ENCODE measurements at regions not wholly inside any gene's neighbourhood (a gene's known extent, or its start where the extent isn't known, plus 50 kb on each side); places are given as distances from the start of the nearest gene placed in this dataset.

DNA sequence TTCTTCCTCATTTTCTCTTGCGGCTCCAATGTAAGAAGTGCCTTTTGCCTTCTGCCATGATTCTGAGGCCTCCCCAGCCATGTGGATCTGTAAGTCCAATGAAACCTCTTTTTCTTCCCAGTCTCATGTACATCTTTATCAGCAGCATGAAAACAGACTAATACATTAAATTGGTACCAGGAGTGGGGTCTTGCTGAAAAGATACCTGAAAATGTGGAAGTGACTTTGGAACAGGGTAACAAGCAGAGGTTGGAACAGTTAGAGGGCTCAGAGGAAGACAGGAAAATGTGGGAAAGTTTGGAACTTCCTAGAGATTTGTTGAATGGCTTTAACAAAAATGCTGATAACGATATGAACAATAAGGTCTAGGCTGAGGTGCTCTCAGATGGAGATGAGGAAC is 316.7 kb upstream of the HS3ST5 start:
- no peaks in the 10 kb centered on the region; the same call in 1 of the 2 replicates for H3K9me3 ChIP-seq
- H3K36me3 ChIP-seq = no peaks in the 10 kb centered on the region

DNA sequence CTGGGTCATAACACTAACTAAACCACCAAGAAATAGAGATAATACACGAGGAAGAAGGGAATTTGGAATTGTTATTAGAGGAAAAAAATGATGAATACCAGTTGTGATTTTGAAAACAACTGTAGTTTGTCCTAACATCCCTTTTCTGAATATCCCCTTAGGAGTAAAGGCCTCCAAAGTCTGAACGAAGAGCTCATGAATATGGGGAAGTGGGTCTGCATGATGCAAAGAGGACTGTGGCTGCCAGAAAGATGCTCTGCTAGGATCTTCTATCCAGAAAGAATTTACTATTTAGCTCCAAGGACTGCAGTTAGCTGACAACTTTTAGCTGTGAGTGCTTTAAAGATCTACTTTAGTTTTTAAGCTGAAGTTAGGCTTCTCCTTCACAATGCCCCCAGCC is 308.8 kb upstream of the HS3ST5 start:
- Histone ChIP-seq H3K27me3 (no peaks in the 10 kb centered on the region), H3K4me1 (0 out of 2 replicates have a peak, but pooled peaks cover 4% of the 10 kb centered on the region), H3K9me3 (no peaks in the 10 kb centered on the region), H3K4me3 (ENCODE audit: low read depth, low read length) (no peak overlapping the region), H3K36me3 (no peaks in the 10 kb centered on the region)
- TF ChIP-seq, protein P1, sequence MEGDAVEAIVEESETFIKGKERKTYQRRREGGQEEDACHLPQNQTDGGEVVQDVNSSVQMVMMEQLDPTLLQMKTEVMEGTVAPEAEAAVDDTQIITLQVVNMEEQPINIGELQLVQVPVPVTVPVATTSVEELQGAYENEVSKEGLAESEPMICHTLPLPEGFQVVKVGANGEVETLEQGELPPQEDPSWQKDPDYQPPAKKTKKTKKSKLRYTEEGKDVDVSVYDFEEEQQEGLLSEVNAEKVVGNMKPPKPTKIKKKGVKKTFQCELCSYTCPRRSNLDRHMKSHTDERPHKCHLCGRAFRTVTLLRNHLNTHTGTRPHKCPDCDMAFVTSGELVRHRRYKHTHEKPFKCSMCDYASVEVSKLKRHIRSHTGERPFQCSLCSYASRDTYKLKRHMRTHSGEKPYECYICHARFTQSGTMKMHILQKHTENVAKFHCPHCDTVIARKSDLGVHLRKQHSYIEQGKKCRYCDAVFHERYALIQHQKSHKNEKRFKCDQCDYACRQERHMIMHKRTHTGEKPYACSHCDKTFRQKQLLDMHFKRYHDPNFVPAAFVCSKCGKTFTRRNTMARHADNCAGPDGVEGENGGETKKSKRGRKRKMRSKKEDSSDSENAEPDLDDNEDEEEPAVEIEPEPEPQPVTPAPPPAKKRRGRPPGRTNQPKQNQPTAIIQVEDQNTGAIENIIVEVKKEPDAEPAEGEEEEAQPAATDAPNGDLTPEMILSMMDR (IDR thresholded peaks at IDR 0.05; ENCODE audit: low read depth, low read length) = no peak
- DNase-seq = no peak

More for the DNA sequence above, 316.7 kb upstream of the HS3ST5 start:
- H3K27me3 ChIP-seq = no peaks in the 10 kb centered on the region
- no peak overlapping the region for H3K4me3 ChIP-seq (ENCODE audit: low read depth, low read length)
- no peak for DNase-seq
- H3K4me1 ChIP-seq = no peaks in the 10 kb centered on the region
- TF ChIP-seq, protein P1 (IDR thresholded peaks at IDR 0.05; ENCODE audit: low read depth, low read length) = no peak

DNA sequence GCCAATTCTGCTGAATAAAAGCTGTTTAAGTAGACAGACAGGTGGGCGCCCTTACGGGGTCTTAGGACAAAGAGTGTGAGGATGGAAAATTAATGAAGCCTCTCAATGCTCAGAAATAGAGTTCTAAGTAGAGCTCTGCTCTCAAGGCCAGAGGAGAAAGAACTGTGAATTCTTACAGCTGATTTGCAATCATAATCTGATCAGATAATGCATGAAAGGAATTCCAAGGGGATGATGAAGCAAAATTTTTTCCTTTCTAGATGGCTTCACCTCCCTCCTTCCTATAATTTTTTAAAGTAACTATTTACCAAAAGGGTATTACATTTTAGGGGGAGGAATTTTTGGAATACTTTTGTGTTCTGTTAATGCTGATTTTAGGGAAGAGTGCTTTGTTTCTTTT is 308.1 kb upstream of the HS3ST5 start:
- Histone ChIP-seq H3K36me3 (no peaks in the 10 kb centered on the region), H3K4me1 (0 out of 2 replicates have a peak, but pooled peaks cover 4% of the 10 kb centered on the region), H3K4me3 (ENCODE audit: low read depth, low read length) (no peak overlapping the region), H3K27me3 (no peaks in the 10 kb centered on the region), H3K9me3 (no peaks in the 10 kb centered on the region)
- TF ChIP-seq, protein P1 (IDR thresholded peaks at IDR 0.05; ENCODE audit: low read depth, low read length) = no peak
- DNase-seq = no peak

DNA sequence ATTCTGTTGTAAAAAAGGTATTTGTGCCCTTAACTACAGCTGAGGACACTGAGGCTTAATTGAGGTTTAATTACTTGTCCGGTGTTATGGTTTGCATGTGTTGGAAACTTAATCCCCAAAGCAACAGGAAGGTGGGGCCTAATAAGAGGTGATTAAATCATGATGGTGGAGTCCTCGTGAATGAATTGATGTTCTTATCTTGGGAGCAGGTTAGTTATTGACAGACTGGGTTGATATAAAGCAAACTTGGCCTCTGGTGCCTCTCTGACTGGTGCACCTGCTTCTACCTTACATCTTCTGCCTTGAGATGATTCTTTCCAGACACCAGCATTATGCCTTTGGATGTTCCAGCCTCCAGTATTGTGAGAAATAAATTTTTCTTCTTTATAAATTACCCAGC is 306.5 kb upstream of the HS3ST5 start:
- Histone ChIP-seq H3K4me3 (ENCODE audit: low read depth, low read length) (no peak overlapping the region), H3K9me3 (no peaks in the 10 kb centered on the region), H3K4me1 (0 out of 2 replicates have a peak, but pooled peaks cover 4% of the 10 kb centered on the region), H3K27me3 (no peaks in the 10 kb centered on the region), H3K36me3 (no peaks in the 10 kb centered on the region)
- DNase-seq = no peak
- TF ChIP-seq, protein P1 (IDR thresholded peaks at IDR 0.05; ENCODE audit: low read depth, low read length) = no peak

DNA sequence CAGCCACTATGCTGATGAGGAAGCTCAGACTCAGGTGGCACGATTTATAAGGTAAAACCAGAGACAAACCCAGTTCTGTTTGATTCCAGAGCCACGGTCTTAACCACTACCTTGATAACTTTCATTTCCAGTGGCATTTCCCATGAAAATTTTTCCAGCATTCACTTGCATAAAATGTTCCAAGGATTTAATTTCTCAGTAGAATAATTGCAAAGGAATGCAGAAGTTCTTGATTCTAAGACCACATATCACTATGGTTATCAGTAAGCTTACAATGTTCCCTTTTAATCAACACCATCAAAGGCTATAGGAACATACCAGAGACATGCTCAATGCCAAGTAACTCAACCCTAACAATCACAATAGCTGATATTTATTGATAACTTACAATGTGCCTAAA is 306.0 kb upstream of the HS3ST5 start:
- no peaks in the 10 kb centered on the region for H3K9me3 ChIP-seq
- no peaks in the 10 kb centered on the region for H3K27me3 ChIP-seq
- 0 out of 2 replicates have a peak, but pooled peaks cover 4% of the 10 kb centered on the region for H3K4me1 ChIP-seq
- no peak overlapping the region for H3K4me3 ChIP-seq (ENCODE audit: low read depth, low read length)
- no peak for DNase-seq
- H3K36me3 ChIP-seq = no peaks in the 10 kb centered on the region
- TF ChIP-seq, protein P1 (IDR thresholded peaks at IDR 0.05; ENCODE audit: low read depth, low read length) = no peak

DNA sequence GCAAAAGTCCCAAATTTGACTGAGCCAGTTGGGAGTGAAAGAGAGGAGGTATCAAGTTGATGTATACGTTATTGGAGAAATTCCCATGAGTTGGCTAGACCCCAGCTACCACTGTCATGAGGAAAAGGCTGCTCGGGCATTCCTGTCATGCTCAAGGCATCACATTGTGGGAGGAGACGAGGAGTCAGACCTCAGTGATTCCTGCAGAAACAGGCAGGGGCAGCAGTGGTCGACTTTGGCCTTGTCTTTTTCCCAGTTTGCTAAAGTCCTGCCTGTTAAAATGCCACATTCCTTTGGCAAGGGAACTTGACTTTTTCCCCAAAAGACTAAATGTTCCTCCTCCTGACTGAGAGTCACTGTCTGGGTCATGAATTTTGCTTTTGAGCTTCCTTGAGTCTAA is 295.5 kb upstream of the HS3ST5 start:
- Histone ChIP-seq H3K36me3 (no peaks in the 10 kb centered on the region), H3K4me3 (ENCODE audit: low read depth, low read length) (no peak overlapping the region), H3K27me3 (no peaks in the 10 kb centered on the region), H3K4me1 (no peaks in the 10 kb centered on the region), H3K9me3 (no peaks in the 10 kb centered on the region)
- TF ChIP-seq, protein P1 (IDR thresholded peaks at IDR 0.05; ENCODE audit: low read depth, low read length) = no peak
- DNase-seq = no peak
